GM18517 (cell line): ENCODE measurements at regions not wholly inside any gene's neighbourhood (a gene's known extent, or its start where the extent isn't known, plus 50 kb on each side); places are given as distances from the start of the nearest gene placed in this dataset.
"Not testable (repeated sequence)": the region's sequence is repeated elsewhere in the genome, so short reads cannot be mapped to it uniquely, and the experiment has no call there.

Experiments
- ATAC-seq: cut with Tn5 transposase; IDR thresholded peaks from one replicate; pipeline ENCODE4 v1.9.1; 2021; ENCODE audit warnings: mild to moderate bottlenecking, moderate library complexity; ENCODE audit not compliant: unreplicated experiment

- ATAC-seq, result no peak
Measured at GRCh38 chr11:106152013-106152412, 74.6 kb downstream of the AASDHPPT start.

- no peak for ATAC-seq
Measured at GRCh38 chr11:106152824-106153223, 75.4 kb downstream of the AASDHPPT start.

GRCh38 chr11:106156290-106156937 is 79.0 kb downstream of the AASDHPPT start:
- peak; percentile 54 for ATAC-seq

GRCh38 chr11:106158406-106158805 is 80.9 kb downstream of the AASDHPPT start:
- no peak for ATAC-seq

GRCh38 chr11:106159836-106160235 is 82.4 kb downstream of the AASDHPPT start:
- no peak for ATAC-seq

- ATAC-seq, result no peak
Measured at GRCh38 chr11:106160494-106160893, 83.0 kb downstream of the AASDHPPT start.

GRCh38 chr11:106161775-106162634 is 84.5 kb downstream of the AASDHPPT start:
- ATAC-seq, result no peak

GRCh38 chr11:106167085-106167484 is 89.6 kb downstream of the AASDHPPT start:
- no peak for ATAC-seq

- no peak for ATAC-seq
Measured at GRCh38 chr11:106172386-106172991, 95.0 kb downstream of the AASDHPPT start.

- ATAC-seq, result no peak
Measured at GRCh38 chr11:106173291-106173690, 95.8 kb downstream of the AASDHPPT start.

GRCh38 chr11:106174003-106174402 is 96.5 kb downstream of the AASDHPPT start:
- ATAC-seq, result not testable (repeated sequence)

GRCh38 chr11:106176817-106177216 is 99.4 kb downstream of the AASDHPPT start:
- no peak for ATAC-seq

- ATAC-seq, result no peak
Measured at GRCh38 chr11:106177311-106177710, 99.8 kb downstream of the AASDHPPT start.

GRCh38 chr11:106178361-106178760 is 100.9 kb downstream of the AASDHPPT start:
- no peak for ATAC-seq

GRCh38 chr11:106179048-106179447 is 101.6 kb downstream of the AASDHPPT start:
- no peak for ATAC-seq

GRCh38 chr11:106186630-106187029 is 109.2 kb downstream of the AASDHPPT start:
- no peak for ATAC-seq

- no peak for ATAC-seq
Measured at GRCh38 chr11:106187860-106188456, 110.5 kb downstream of the AASDHPPT start.

- ATAC-seq, result no peak
Measured at GRCh38 chr11:106193956-106194355, 116.5 kb downstream of the AASDHPPT start.

GRCh38 chr11:106197438-106197837 is 120.0 kb downstream of the AASDHPPT start:
- no peak for ATAC-seq

- ATAC-seq, result no peak
Measured at GRCh38 chr11:106202935-106203620, 125.6 kb downstream of the AASDHPPT start.

- no peak for ATAC-seq
Measured at GRCh38 chr11:106208760-106209159, 131.3 kb downstream of the AASDHPPT start.
